OCI-LY7 (cell line): ENCODE measurements at regions not wholly inside any gene's neighbourhood (a gene's known extent, or its start where the extent isn't known, plus 50 kb on each side); places are given as distances from the start of the nearest gene placed in this dataset.

ENCODE experiments used
- BruUV-seq: library from RNA; stranded (reverse); fragments of 400-500 nt; replicated peaks from 2 replicates; lab custom pipeline; 2021; lab: Mats Ljungman, UMichigan
- CTCF ChIA-PET: fragments of 300-600 bp; sonication (Branson Sonifier 250); formaldehyde crosslinking; loops from one replicate; lab custom pipeline; 2022; ENCODE audit warnings: antibody characterized with exemption; ENCODE audit not compliant: unreplicated experiment; lab: Charles Lee
- POLR2A ChIA-PET: fragments of 300-600 bp; sonication (Branson Sonifier 250); formaldehyde crosslinking; loops from one replicate; lab custom pipeline; 2022; ENCODE audit warnings: antibody characterized with exemption; lab: Charles Lee
- DNase-seq: peaks from one replicate; pipeline ENCODE4 v3.0.0-alpha.2; 2015; ENCODE audit warnings: low spot score
- H2AFZ ChIP-seq: fragments of 200-600 bp; sonication (generic), shearing (Covaris generic); 2 replicates; pipeline ENCODE4 v1.6.1; 2014; ENCODE audit warnings: mild to moderate bottlenecking, antibody characterized with exemption, low read length, moderate library complexity
- H3K27ac ChIP-seq: fragments of 200-600 bp; sonication (generic); 2 replicates; pipeline ENCODE4 v1.5.1; 2014; ENCODE audit warnings: mixed run types, low read depth, mild to moderate bottlenecking, moderate library complexity, low read length, inconsistent platforms; ENCODE audit not compliant: poor library complexity, severe bottlenecking
- H3K36me3 ChIP-seq: fragments of 200-600 bp; sonication (generic); 2 replicates; pipeline ENCODE4 v1.6.1; 2014; ENCODE audit warnings: mild to moderate bottlenecking, antibody characterized with exemption, low read length, moderate library complexity, mixed read lengths; ENCODE audit not compliant: insufficient read depth
- H3K4me1 ChIP-seq: fragments of 200-600 bp; sonication (generic); 2 replicates; pipeline ENCODE4 v1.5.1; 2014; ENCODE audit warnings: mild to moderate bottlenecking, low read length; ENCODE audit not compliant: insufficient read depth, poor library complexity, severe bottlenecking
- H3K4me2 ChIP-seq: fragments of 200-600 bp; sonication (generic); 2 replicates; pipeline ENCODE4 v1.6.1; 2014; ENCODE audit warnings: mild to moderate bottlenecking, low read length
- H3K4me3 ChIP-seq: fragments of 200-600 bp; sonication (generic); 2 replicates; pipeline ENCODE4 v1.5.1; 2014; ENCODE audit warnings: mild to moderate bottlenecking, low read depth, low read length; ENCODE audit not compliant: poor library complexity, severe bottlenecking
- H3K79me2 ChIP-seq: fragments of 200-600 bp; sonication (generic); 2 replicates; pipeline ENCODE4 v1.6.1; 2016; ENCODE audit warnings: low read depth, mild to moderate bottlenecking, low read length, moderate library complexity, mixed read lengths; ENCODE audit not compliant: insufficient read depth
- H3K9me2 ChIP-seq: fragments of 200-600 bp; sonication (generic); 2 replicates; pipeline ENCODE4 v1.6.1; 2016; ENCODE audit warnings: mild to moderate bottlenecking, low read length, mixed read lengths; ENCODE audit not compliant: insufficient read depth
- H3K9me3 ChIP-seq: fragments of 200-600 bp; sonication (generic); 2 replicates; pipeline ENCODE4 v1.6.1; 2014; ENCODE audit warnings: mild to moderate bottlenecking, mixed run types, low read length, mixed read lengths
- H4K20me1 ChIP-seq: fragments of 200-600 bp; sonication (generic); 2 replicates; pipeline ENCODE4 v1.6.1; 2014; ENCODE audit warnings: mild to moderate bottlenecking, antibody characterized with exemption, low read length, moderate library complexity, mixed read lengths; ENCODE audit not compliant: insufficient read depth
- EZH2phosphoT487 ChIP-seq: fragments of 200-600 bp; sonication (generic); IDR thresholded peaks from 2 replicates; pipeline ENCODE4 v1.6.1; 2018; ENCODE audit warnings: low read depth, borderline replicate concordance, mild to moderate bottlenecking, mixed run types, antibody characterized with exemption, low read length, moderate library complexity, mixed read lengths
- intact Hi-C: fragments of 100-400 bp; cut with micrococcal nuclease; formaldehyde crosslinking; loops from one replicate; pipeline ENCODE4 v1.10.0; 2022; ENCODE audit not compliant: unreplicated experiment
- TF ChIP-seq, protein P1 (sequence below): fragments of 200-600 bp; sonication (generic); conservative IDR thresholded peaks from 2 replicates; pipeline ENCODE4 v1.5.1; 2014; ENCODE audit warnings: mild to moderate bottlenecking, antibody characterized with exemption, low read length, moderate library complexity, mixed read lengths

DNA sequence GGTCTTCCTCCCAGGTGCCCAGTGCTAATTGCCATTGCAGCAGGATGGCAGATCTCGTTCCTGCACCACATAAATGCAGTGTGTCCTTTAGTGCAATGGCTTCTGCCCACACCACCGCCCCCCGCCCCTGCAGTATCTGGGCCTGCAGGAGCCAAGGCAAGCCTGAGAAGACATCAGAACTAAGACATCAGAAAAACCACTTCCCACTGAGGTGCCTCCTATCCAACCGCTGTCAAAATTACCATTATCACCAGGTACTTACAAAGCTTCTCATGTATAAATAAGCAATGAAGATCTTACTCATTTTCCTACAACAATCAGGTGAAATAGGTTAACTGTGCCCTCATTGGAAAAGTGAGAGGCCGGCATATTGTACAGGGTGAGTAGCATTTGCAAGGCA, 228.8 kb downstream of the FBXO15 start:
- BruUV-seq, result no TSS peak
- Histone ChIP-seq H3K9me2 (no peaks in the 10 kb centered on the region), H4K20me1 (no peaks in the 10 kb centered on the region), H3K9me3 (no peaks in the 10 kb centered on the region), H3K27ac (no peak overlapping the region), H3K79me2 (no peaks in the 10 kb centered on the region), H3K4me1 (no peaks in the 10 kb centered on the region), H3K4me2 (no peak overlapping the region), H3K4me3 (no peak overlapping the region), H3K36me3 (no peaks in the 10 kb centered on the region), H2AFZ (no peak overlapping the region)
- CTCF ChIA-PET, result no interaction called here
- DNase-seq, result no peak
- no peak for TF ChIP-seq EZH2phosphoT487
- TF ChIP-seq, protein P1, sequence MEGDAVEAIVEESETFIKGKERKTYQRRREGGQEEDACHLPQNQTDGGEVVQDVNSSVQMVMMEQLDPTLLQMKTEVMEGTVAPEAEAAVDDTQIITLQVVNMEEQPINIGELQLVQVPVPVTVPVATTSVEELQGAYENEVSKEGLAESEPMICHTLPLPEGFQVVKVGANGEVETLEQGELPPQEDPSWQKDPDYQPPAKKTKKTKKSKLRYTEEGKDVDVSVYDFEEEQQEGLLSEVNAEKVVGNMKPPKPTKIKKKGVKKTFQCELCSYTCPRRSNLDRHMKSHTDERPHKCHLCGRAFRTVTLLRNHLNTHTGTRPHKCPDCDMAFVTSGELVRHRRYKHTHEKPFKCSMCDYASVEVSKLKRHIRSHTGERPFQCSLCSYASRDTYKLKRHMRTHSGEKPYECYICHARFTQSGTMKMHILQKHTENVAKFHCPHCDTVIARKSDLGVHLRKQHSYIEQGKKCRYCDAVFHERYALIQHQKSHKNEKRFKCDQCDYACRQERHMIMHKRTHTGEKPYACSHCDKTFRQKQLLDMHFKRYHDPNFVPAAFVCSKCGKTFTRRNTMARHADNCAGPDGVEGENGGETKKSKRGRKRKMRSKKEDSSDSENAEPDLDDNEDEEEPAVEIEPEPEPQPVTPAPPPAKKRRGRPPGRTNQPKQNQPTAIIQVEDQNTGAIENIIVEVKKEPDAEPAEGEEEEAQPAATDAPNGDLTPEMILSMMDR, result no peak
- POLR2A ChIA-PET, result no interaction called here
- intact Hi-C loops, result no loop called here

DNA sequence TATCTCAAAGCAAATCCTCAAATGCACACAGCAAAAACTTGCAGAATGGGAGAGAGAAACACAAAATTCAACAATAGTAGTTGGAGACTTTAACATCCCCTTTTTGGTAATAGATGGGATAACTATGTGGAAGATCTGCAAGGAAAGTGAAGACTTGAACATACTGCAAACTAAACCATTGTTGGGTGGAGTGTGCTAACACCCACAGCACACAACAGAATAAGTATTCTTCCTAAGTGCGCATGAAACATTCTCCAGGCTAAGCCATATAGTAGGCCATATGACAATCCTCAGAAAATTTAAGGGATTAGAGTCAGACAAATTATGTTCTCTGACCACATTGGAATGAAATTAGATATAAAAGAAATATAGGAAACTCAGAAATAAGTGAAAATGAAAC, 230.6 kb downstream of the FBXO15 start:
- CTCF ChIA-PET, result no interaction called here
- TF ChIP-seq EZH2phosphoT487, result no peak

DNA sequence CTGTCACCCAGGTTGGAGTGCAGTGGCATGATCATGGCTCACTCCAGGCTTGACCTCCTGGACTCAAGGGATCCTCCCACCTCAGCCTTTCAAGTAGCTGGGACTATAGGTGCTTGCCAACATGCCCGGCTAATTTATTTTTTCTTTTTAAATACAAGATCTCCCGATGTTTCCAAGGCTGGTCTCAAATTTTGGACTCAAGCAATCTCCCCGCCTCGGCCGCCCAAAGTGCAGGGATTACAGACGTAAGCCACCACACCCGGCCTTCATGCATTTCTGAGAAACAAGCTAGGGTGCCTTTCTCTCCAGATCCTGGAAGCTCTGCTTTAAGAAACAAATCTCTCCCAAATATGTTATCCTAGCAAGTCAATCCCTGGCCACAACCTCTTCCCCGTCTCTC, 234.1 kb downstream of the FBXO15 start:
- BruUV-seq, result no TSS peak

More for the DNA sequence above, 230.6 kb downstream of the FBXO15 start:
- POLR2A ChIA-PET, result no interaction called here
- no peak overlapping the region for H3K4me3 ChIP-seq
- no peaks in the 10 kb centered on the region for H3K79me2 ChIP-seq
- no peak overlapping the region for H2AFZ ChIP-seq
- no peaks in the 10 kb centered on the region for H3K9me3 ChIP-seq
- H3K9me2 ChIP-seq, result no peaks in the 10 kb centered on the region
- H3K4me2 ChIP-seq, result no peak overlapping the region
- BruUV-seq, result no TSS peak
- intact Hi-C loops, result no loop called here
- H3K4me1 ChIP-seq, result no peaks in the 10 kb centered on the region
- no peak overlapping the region for H3K27ac ChIP-seq
- no peak for DNase-seq
- no peaks in the 10 kb centered on the region for H4K20me1 ChIP-seq
- H3K36me3 ChIP-seq, result no peaks in the 10 kb centered on the region

More for the DNA sequence above, 234.1 kb downstream of the FBXO15 start:
- H3K4me3 ChIP-seq, result no peak overlapping the region
- no peaks in the 10 kb centered on the region for H3K9me2 ChIP-seq
- no peaks in the 10 kb centered on the region for H3K9me3 ChIP-seq
- H3K27ac ChIP-seq, result no peak overlapping the region
- POLR2A ChIA-PET, result interaction anchor here (0.6 kb wide), 1 partner anchor 12 kb away, joined by 3 read pairs; no protein-coding TSS in a partner anchor
- no peaks in the 10 kb centered on the region for H3K4me1 ChIP-seq
- H3K79me2 ChIP-seq, result no peaks in the 10 kb centered on the region
- CTCF ChIA-PET, result no interaction called here
- H3K36me3 ChIP-seq, result no peaks in the 10 kb centered on the region
- no peak overlapping the region for H3K4me2 ChIP-seq
- H2AFZ ChIP-seq, result no peak overlapping the region
- intact Hi-C loops, result no loop called here
- DNase-seq, result no peak
- TF ChIP-seq EZH2phosphoT487, result no peak
- TF ChIP-seq, protein P1, result no peak
- H4K20me1 ChIP-seq, result no peaks in the 10 kb centered on the region
